GM19025 (cell line): ENCODE measurements at regions not wholly inside any gene's neighbourhood (a gene's known extent, or its start where the extent isn't known, plus 50 kb on each side); places are given as distances from the start of the nearest gene placed in this dataset.

ENCODE experiments used
- ATAC-seq: cut with Tn5 transposase; IDR thresholded peaks from one replicate; pipeline ENCODE4 v1.9.1; 2021; ENCODE audit warnings: mild to moderate bottlenecking, low read depth, moderate library complexity; ENCODE audit not compliant: unreplicated experiment

- ATAC-seq = no peak
Measured at GRCh38 chr1:195326325-195326724, 1281.9 kb downstream of the KCNT2 start.

GRCh38 chr1:195325181-195325580, 1283.1 kb downstream of the KCNT2 start:
- ATAC-seq = no peak

GRCh38 chr1:195306281-195306680, 1302.0 kb downstream of the KCNT2 start:
- ATAC-seq = no peak

- no peak for ATAC-seq
Measured at GRCh38 chr1:195294911-195295310, 1313.3 kb downstream of the KCNT2 start.

GRCh38 chr1:195278644-195279043, 1329.6 kb downstream of the KCNT2 start:
- ATAC-seq = no peak

- ATAC-seq = no peak
Measured at GRCh38 chr1:195275710-195276109, 1332.5 kb downstream of the KCNT2 start.

- ATAC-seq = no peak
Measured at GRCh38 chr1:195251900-195252299, 1356.3 kb downstream of the KCNT2 start.

GRCh38 chr1:195243492-195243891, 1364.7 kb downstream of the KCNT2 start:
- ATAC-seq = no peak

GRCh38 chr1:195241066-195241465, 1367.2 kb downstream of the KCNT2 start:
- ATAC-seq = no peak

- no peak for ATAC-seq
Measured at GRCh38 chr1:195238313-195238712, 1369.9 kb downstream of the KCNT2 start.

GRCh38 chr1:195236991-195237889, 1371.0 kb downstream of the KCNT2 start:
- no peak for ATAC-seq

- no peak for ATAC-seq
Measured at GRCh38 chr1:195218428-195219212, 1389.6 kb downstream of the KCNT2 start.

- no peak for ATAC-seq
Measured at GRCh38 chr1:195202241-195202640, 1406.0 kb downstream of the KCNT2 start.

GRCh38 chr1:195200772-195201171, 1407.5 kb downstream of the KCNT2 start:
- no peak for ATAC-seq

GRCh38 chr1:195197116-195197515, 1411.1 kb downstream of the KCNT2 start:
- ATAC-seq = no peak

GRCh38 chr1:195195423-195196057, 1412.7 kb downstream of the KCNT2 start:
- ATAC-seq = peak; percentile 95

GRCh38 chr1:195193134-195193533, 1415.1 kb downstream of the KCNT2 start:
- no peak for ATAC-seq

- no peak for ATAC-seq
Measured at GRCh38 chr1:195188821-195189220, 1419.4 kb downstream of the KCNT2 start.

GRCh38 chr1:195186544-195186943, 1421.7 kb downstream of the KCNT2 start:
- no peak for ATAC-seq

GRCh38 chr1:195185736-195186135, 1422.5 kb downstream of the KCNT2 start:
- no peak for ATAC-seq

GRCh38 chr1:195185321-195185720, 1422.9 kb downstream of the KCNT2 start:
- no peak for ATAC-seq
